ENCODE measurements at regions not wholly inside any gene's neighbourhood (a gene's known extent, or its start where the extent isn't known, plus 50 kb on each side); places are given as distances from the start of the nearest gene placed in this dataset.

- no peak for DNase-seq
Observed at GRCh38 chr6:163963205-163964120, 548.9 kb downstream of the QKI start.

- DNase-seq, result no peak
Observed at GRCh38 chr6:163962627-163963117, 548.2 kb downstream of the QKI start.

- no peak for DNase-seq
Observed at GRCh38 chr6:163960128-163960527, 545.6 kb downstream of the QKI start.

- DNase-seq, result no peak
Observed at GRCh38 chr6:163958646-163959045, 544.1 kb downstream of the QKI start.

GRCh38 chr6:163956571-163957407 is 542.3 kb downstream of the QKI start:
- DNase-seq, result peak; percentile 48

- no peak for DNase-seq
Observed at GRCh38 chr6:163955756-163956155, 541.2 kb downstream of the QKI start.

- DNase-seq, result no peak
Observed at GRCh38 chr6:163955096-163955495, 540.6 kb downstream of the QKI start.

GRCh38 chr6:163954088-163954775 is 539.7 kb downstream of the QKI start:
- no peak for DNase-seq

GRCh38 chr6:163952005-163952404 is 537.5 kb downstream of the QKI start:
- DNase-seq, result no peak

GRCh38 chr6:163951326-163951725 is 536.8 kb downstream of the QKI start:
- no peak for DNase-seq

GRCh38 chr6:163950159-163950558 is 535.6 kb downstream of the QKI start:
- DNase-seq, result no peak

GRCh38 chr6:163949431-163949830 is 534.9 kb downstream of the QKI start:
- DNase-seq, result no peak

GRCh38 chr6:163948250-163948649 is 533.7 kb downstream of the QKI start:
- DNase-seq, result no peak

GRCh38 chr6:163947276-163947675 is 532.8 kb downstream of the QKI start:
- DNase-seq, result no peak

GRCh38 chr6:163946437-163946836 is 531.9 kb downstream of the QKI start:
- DNase-seq, result no peak

- DNase-seq, result no peak
Observed at GRCh38 chr6:163945808-163946207, 531.3 kb downstream of the QKI start.

- DNase-seq, result no peak
Observed at GRCh38 chr6:163944897-163945296, 530.4 kb downstream of the QKI start.

GRCh38 chr6:163943607-163944385 is 529.3 kb downstream of the QKI start:
- DNase-seq, result no peak

GRCh38 chr6:163942790-163943189 is 528.3 kb downstream of the QKI start:
- DNase-seq, result no peak

- no peak for DNase-seq
Observed at GRCh38 chr6:163941624-163941976, 527.1 kb downstream of the QKI start.

- no peak for DNase-seq
Observed at GRCh38 chr6:163940705-163941623, 526.4 kb downstream of the QKI start.
